ENCODE measurements at regions not wholly inside any gene's neighbourhood (a gene's known extent, or its start where the extent isn't known, plus 50 kb on each side); places are given as distances from the start of the nearest gene placed in this dataset.

- Histone ChIP-seq H4K20me1 (ENCODE audit: insufficient read depth, low read length) (no peaks in the 10 kb centered on the region), H3K9ac (ENCODE audit: low read length) (no peak overlapping the region), H3K36me3 (ENCODE audit: insufficient read depth, low read length) (no peaks in the 10 kb centered on the region), H3K4me3 (ENCODE audit: low read depth, low read length, poor library complexity, severe bottlenecking) (no peak overlapping the region), H3F3A (ENCODE audit: insufficient read depth, low read length) (no peaks in the 10 kb centered on the region), H3K9me2 (ENCODE audit: low read depth, low read length) (no peaks in the 10 kb centered on the region), H3K9me3 (ENCODE audit: low read length) (no peaks in the 10 kb centered on the region), H3K79me2 (ENCODE audit: insufficient read depth, low read length) (no peaks in the 10 kb centered on the region), H3K27ac (ENCODE audit: low read depth, low read length, poor library complexity, severe bottlenecking) (no peak overlapping the region), H3K4me1 (ENCODE audit: insufficient read depth, low read length, severe bottlenecking) (no peaks in the 10 kb centered on the region), H3K4me2 (ENCODE audit: low read length) (no peak overlapping the region), H2AFZ (ENCODE audit: low read length) (no peak overlapping the region), H3K27me3 (ENCODE audit: insufficient read depth, low read length) (no peaks in the 10 kb centered on the region)
- TF ChIP-seq EZH2 (IDR thresholded peaks at IDR 0.05; ENCODE audit: borderline replicate concordance, low read length) (no peak), CTCF (IDR thresholded peaks at IDR 0.05; ENCODE audit: low read length) (no peak)
Observed at GRCh38 chr10:33734393-33735155, 400.1 kb upstream of the NRP1 start.

GRCh38 chr10:33733058-33733457 lies 398.6 kb upstream of the NRP1 start:
- Histone ChIP-seq H4K20me1 (ENCODE audit: insufficient read depth, low read length) (no peaks in the 10 kb centered on the region), H3F3A (ENCODE audit: insufficient read depth, low read length) (no peaks in the 10 kb centered on the region), H3K27ac (ENCODE audit: low read depth, low read length, poor library complexity, severe bottlenecking) (no peak overlapping the region), H3K9ac (ENCODE audit: low read length) (no peak overlapping the region), H3K79me2 (ENCODE audit: insufficient read depth, low read length) (no peaks in the 10 kb centered on the region), H3K4me1 (ENCODE audit: insufficient read depth, low read length, severe bottlenecking) (no peaks in the 10 kb centered on the region), H3K36me3 (ENCODE audit: insufficient read depth, low read length) (no peaks in the 10 kb centered on the region), H3K4me3 (ENCODE audit: low read depth, low read length, poor library complexity, severe bottlenecking) (no peak overlapping the region), H3K9me2 (ENCODE audit: low read depth, low read length) (no peaks in the 10 kb centered on the region), H3K9me3 (ENCODE audit: low read length) (no peaks in the 10 kb centered on the region), H3K4me2 (ENCODE audit: low read length) (no peak overlapping the region), H2AFZ (ENCODE audit: low read length) (no peak overlapping the region), H3K27me3 (ENCODE audit: insufficient read depth, low read length) (no peaks in the 10 kb centered on the region)
- no peak for TF ChIP-seq CTCF (IDR thresholded peaks at IDR 0.05; ENCODE audit: low read length)
- TF ChIP-seq EZH2 (IDR thresholded peaks at IDR 0.05; ENCODE audit: borderline replicate concordance, low read length) = no peak

- no peaks in the 10 kb centered on the region for H3K9me2 ChIP-seq (ENCODE audit: low read depth, low read length)
- H3F3A ChIP-seq (ENCODE audit: insufficient read depth, low read length) = no peaks in the 10 kb centered on the region
- no peak overlapping the region for H3K4me3 ChIP-seq (ENCODE audit: low read depth, low read length, poor library complexity, severe bottlenecking)
- no peak overlapping the region for H3K27ac ChIP-seq (ENCODE audit: low read depth, low read length, poor library complexity, severe bottlenecking)
- TF ChIP-seq CTCF (IDR thresholded peaks at IDR 0.05; ENCODE audit: low read length) = no peak
- TF ChIP-seq EZH2 (IDR thresholded peaks at IDR 0.05; ENCODE audit: borderline replicate concordance, low read length) = no peak
- no peak overlapping the region for H3K4me2 ChIP-seq (ENCODE audit: low read length)
- H3K79me2 ChIP-seq (ENCODE audit: insufficient read depth, low read length) = no peaks in the 10 kb centered on the region
- no peaks in the 10 kb centered on the region for H3K36me3 ChIP-seq (ENCODE audit: insufficient read depth, low read length)
- no peak overlapping the region for H3K9ac ChIP-seq (ENCODE audit: low read length)
- no peaks in the 10 kb centered on the region for H3K9me3 ChIP-seq (ENCODE audit: low read length)
- no peak overlapping the region for H2AFZ ChIP-seq (ENCODE audit: low read length)
- no peaks in the 10 kb centered on the region for H3K4me1 ChIP-seq (ENCODE audit: insufficient read depth, low read length, severe bottlenecking)
- H3K27me3 ChIP-seq (ENCODE audit: insufficient read depth, low read length) = no peaks in the 10 kb centered on the region
- H4K20me1 ChIP-seq (ENCODE audit: insufficient read depth, low read length) = no peaks in the 10 kb centered on the region
Observed at GRCh38 chr10:33732161-33732680, 397.8 kb upstream of the NRP1 start.

Measured in OCI-LY1 (cell line).